ENCODE measurements at regions not wholly inside any gene's neighbourhood (a gene's known extent, or its start where the extent isn't known, plus 50 kb on each side); places are given as distances from the start of the nearest gene placed in this dataset.
A peak's percentile ranks its signal among the peaks of the same experiment; 100 is the strongest.

- no peak for ATAC-seq
Measured at GRCh38 chr5:118687661-118688621, 300.4 kb downstream of the DTWD2 start.

GRCh38 chr5:118687100-118687499 lies 301.2 kb downstream of the DTWD2 start:
- DNase-seq (no peak), ATAC-seq (no peak)

More at GRCh38 chr5:118687661-118688621, 300.4 kb downstream of the DTWD2 start:
- no peak for DNase-seq

DNA sequence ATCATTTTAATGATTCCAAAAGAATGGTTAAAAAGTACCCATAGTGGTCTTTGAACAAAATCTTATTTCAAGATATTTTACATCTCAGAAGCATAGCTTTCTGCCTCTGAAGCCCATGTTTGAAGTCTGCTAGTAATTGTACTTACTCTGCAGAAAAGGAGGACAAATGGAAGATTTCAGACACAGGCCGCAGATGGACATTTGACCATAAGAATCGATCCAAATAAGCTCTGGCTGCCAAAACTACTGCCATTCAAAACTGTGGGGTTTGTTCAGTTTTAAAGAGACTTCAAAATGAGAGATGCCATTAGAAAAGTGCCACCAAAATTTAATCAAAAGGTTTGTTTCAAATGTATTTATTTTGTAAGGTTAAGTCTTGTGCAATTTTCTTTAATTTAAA lies 306.7 kb downstream of the DTWD2 start:
- DNase-seq: no peak
- no peak for ATAC-seq

GRCh38 chr5:118679264-118679940 lies 308.9 kb downstream of the DTWD2 start:
- no peak for DNase-seq
- no peak for ATAC-seq

DNA sequence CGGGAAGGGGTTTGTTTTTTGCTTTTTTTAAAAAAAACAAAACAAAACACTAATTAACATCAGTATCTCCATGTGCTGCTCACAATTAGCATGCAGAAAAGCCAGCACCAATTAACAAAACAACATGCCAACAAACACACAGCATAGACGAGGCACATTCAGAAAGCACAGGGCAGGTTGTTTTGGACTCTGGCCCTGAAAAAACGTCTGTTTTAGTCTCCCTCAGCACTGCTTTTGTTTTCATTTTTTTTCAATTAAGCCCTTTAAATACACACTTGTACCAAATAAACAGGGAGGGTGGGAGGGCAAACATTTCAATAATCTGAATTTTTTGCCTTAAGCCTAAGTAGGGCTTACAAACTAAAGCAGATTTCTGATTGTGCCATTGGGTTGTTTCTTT lies 309.6 kb downstream of the DTWD2 start:
- no peak for ATAC-seq
- no peak for DNase-seq

DNA sequence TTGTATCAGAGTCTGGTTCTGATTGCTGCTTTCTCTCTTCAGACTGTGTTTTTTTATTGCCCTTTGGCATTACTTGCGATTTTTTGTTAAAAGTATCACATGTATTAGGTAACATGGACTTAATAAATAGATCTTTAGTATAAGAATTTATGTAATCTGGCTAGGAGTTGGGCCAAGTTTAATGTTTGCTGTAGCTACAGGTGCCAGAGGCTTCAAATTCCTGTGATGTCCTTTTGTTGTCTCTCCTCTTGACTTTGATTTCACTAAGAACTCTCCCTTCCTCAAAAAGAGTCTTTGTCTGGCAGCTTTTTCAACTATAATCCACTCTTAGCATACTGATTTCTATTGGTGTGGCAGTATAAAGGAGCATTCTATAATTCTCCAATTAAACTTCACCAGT lies 313.1 kb downstream of the DTWD2 start:
- no peak for ATAC-seq
- no peak for DNase-seq

- no peak for DNase-seq
- no peak for ATAC-seq
Measured at GRCh38 chr5:118657576-118657975, 330.8 kb downstream of the DTWD2 start.

DNA sequence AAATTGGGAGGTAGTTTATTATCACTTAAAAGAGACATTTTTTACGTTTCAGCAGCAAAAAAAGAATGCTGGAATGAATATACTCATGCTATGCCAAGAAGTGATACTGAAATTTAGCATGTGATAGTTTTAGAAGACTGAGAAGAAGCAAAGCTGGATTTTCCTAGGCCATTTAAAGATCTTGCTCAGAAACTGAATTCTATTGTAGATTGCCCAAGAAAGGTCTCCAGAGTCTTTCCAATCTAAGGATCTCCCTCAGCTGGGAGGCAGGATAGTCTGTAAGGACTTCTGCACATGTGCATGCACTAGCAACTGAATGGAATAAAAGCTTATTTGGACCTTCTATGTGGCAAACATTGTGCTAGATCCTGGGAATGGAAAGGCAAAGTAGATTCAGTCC lies 334.5 kb downstream of the DTWD2 start:
- DNase-seq: no peak
- ATAC-seq: no peak

DNA sequence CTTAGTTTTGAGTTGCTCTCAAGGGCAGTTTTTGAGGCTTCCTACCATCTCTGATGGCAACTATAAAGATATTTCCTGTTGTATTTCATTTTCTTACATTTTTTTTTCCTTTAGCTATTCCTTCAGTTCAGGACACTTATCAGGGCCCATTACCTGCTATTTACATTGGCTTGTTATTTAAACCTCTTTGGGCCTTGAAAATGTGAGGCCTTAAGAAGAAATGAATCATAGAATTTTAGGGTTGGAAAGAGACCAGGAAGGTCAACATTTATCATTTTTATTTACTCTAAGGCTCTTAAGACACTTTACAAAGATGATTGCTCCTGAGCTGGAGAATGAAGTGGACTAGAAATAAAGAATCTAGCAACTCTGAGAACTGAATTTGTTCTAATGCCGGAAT lies 335.2 kb downstream of the DTWD2 start:
- DNase-seq: no peak
- no peak for ATAC-seq

DNA sequence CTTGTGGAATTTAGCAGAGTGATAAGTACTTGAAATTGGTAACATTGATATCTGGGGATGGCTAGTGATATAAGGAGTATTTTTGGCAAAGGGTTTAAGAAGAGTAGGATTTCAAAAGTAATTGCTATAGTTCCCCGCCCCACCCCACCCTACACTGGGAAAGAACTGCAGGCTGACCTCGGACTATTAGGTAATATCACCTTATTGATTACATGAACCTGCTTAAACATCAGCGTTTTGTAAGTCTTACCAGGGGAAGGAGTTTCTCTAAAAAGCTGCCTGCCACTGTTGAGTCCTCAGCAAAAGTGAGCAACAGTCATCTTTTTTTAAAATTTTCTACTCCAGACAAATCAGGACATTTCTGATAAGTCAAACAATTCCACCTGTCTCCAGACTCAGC lies 337.3 kb downstream of the DTWD2 start:
- DNase-seq: no peak
- ATAC-seq: no peak

DNA sequence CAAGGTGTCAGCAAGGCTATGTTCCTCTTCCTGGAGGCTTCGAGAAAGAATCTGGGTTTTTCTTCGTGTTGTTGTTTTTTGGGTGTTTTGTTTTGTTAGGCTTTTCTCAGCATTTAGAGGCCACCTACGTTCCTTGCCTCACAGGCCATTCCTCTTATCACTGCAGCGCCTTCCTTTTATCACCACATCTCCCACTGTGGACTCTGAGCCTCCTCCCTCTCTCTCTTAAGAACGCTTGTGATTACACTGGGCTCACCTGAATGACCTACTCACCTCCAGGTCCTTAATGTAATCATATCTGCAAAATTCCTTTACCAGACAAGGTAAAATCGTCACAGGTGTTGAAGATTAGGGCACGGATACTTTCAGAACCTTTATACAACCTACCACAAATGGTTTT lies 340.8 kb downstream of the DTWD2 start:
- ATAC-seq (no peak), DNase-seq (no peak)

DNA sequence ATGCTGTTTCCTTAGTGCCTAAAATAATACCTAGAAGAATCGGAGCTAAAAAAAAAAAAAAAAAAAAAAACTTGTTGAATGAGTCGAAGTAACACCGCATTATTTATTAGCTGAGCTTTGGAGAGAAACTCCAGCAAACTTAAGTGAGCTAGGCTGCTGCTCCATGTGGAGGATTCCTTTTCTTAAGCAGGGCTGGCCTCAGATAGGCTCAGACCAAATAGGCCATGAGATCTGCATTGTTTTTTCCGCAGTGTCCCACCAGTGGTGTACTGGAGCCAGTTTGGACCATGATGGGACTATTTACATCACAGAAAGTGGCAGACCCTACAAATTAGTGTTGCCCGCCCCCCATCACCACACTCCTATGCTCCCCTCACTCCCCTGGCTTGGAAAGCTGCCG lies 341.4 kb downstream of the DTWD2 start:
- no peak for ATAC-seq
- DNase-seq: no peak

DNA sequence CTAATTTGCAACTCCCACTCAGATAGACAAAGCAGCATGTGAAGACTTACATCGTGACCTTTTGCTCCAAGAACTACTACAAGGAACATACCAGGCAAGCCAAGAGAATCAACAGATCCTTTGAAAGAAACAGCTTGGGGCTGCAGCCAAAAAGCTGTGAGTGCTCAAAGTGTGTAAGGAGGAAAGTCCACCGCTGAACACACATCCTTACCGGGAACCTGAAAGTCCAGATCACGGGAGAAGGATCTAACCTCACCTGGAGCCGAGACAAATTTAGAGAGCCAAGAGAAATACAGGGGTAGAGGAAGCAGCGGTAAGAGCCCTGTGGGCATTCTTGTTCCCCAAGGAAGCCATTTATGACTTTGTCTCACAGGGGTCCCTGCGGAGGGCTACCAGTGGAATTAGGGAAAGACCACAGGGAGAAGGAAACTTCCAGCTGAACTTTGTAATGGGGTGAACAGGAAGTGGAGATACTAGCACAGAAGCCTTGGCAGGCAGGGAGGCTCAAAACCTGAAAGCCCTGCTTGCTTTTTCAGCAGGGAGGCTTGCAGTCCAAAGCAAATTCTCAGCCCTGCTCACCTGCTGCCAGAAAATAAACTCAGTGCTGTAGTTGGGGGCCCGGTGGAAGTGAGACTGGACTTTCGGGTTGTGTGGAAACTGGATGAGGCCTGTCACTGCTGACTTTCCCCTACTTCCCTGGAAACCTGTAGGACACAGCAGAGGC lies 350.2 kb downstream of the DTWD2 start:
- ATAC-seq (no peak), DNase-seq (no peak)

GRCh38 chr5:118628660-118629354 lies 359.5 kb downstream of the DTWD2 start:
- ATAC-seq: no peak
- no peak for DNase-seq

DNA sequence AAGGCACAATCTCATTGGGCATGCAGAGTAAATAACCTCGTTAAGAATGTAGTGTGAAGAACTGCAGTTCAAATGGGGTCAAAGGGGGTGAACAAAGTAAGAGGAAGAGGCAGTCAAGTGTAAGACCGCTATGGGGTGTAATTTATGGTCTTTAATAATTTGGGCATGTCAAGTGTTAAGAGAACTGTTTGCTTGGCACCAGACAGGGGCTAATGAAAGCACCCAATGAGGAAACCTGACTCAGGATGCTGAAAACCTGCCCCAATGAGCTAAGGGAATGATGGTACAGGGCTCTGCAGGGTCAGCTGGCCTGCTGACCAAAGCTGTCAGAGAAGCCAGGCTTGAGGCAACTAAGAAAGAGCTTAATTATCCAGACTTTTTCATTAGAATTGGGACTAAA lies 368.1 kb downstream of the DTWD2 start:
- DNase-seq (no peak), ATAC-seq (no peak)

- no peak for ATAC-seq
- DNase-seq: no peak
Measured at GRCh38 chr5:118619823-118620222, 368.5 kb downstream of the DTWD2 start.

DNA sequence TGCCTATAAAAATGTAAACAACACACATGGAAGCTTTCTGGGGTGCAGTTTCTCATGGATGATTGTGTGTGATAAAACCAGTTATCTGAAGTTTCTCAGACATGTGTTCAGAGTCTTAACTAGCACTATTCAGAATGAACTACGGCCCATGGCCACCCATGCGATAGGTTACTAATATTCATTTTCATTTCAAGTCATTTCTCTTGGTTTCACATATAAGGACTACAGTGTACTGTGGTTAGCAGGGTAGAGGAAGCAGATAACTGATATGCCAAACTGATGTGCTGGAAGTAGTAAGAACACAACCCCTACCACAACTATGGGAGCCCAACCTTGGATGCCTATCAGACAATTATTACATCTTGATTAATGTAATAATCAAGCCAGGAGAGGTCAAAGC lies 372.1 kb downstream of the DTWD2 start:
- DNase-seq (no peak), ATAC-seq (no peak)

GRCh38 chr5:118614731-118615456 lies 373.5 kb downstream of the DTWD2 start:
- no peak for DNase-seq
- ATAC-seq: no peak

GRCh38 chr5:118611332-118611945 lies 376.9 kb downstream of the DTWD2 start:
- DNase-seq (peak; percentile 4), ATAC-seq (no peak)

- ATAC-seq (no peak), DNase-seq (no peak)
Measured at GRCh38 chr5:118606940-118607339, 381.4 kb downstream of the DTWD2 start.

DNA sequence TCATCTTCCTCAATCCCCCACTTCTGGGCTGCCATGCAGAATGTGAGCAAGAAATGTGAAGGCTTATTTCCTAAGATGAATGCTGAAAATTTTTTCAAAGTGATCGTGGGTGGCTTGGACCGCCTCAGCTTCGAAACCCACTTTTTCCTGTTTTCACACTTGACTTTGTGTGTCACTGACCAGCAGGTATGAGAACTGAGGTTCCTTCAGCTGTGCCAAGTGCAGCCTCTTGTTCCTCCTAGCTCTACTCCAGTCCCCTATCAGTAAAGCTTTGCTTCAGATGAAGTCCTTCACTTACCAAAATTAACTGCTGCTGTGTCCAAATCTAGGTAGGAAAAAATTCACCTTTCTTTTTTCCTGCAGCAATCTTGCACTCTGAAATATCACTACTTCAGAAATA lies 382.6 kb downstream of the DTWD2 start:
- no peak for ATAC-seq
- no peak for DNase-seq

Measured in stimulated activated naive CD8-positive, alpha-beta T cell treated with anti-CD3 and anti-CD28 coated beads, Interleukin-15, Interleukin-2, amounts not matched to agents 100 U/mL and 50 U/mL, for 24 hours (primary cell).